ENCODE measurements at regions not wholly inside any gene's neighbourhood (a gene's known extent, or its start where the extent isn't known, plus 50 kb on each side); places are given as distances from the start of the nearest gene placed in this dataset.
"Not testable (repeated sequence)": the region's sequence is repeated elsewhere in the genome, so short reads cannot be mapped to it uniquely, and the experiment has no call there.

GRCh38 chr14:106300951-106301510 lies 774.6 kb downstream of the TMEM121 start:
- DNase-seq, result not testable (repeated sequence)

DNA sequence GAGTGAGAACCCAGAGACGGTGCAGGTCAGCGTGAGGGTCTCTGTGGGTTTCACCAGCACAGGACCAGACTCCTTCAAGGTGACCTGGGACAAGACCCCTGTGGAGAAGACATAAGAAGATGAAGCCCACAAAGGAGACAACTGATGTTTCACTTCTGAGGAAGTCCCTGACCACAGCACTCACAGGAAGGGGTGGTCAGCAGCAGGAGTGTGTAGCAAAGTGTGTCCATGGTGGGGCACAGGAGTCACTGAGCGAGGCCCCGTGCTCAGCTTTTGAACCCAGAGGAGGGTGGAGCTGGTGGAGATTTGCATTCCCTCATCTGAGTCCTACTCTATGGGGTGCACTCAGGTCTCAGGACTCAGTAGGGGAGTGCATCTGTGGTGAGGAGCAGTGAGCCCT lies 775.2 kb downstream of the TMEM121 start:
- DNase-seq, result not testable (repeated sequence)

- no peak for DNase-seq
Measured at GRCh38 chr14:106302661-106303060, 776.3 kb downstream of the TMEM121 start.

- no peak for DNase-seq
Measured at GRCh38 chr14:106304271-106304670, 777.9 kb downstream of the TMEM121 start.

DNA sequence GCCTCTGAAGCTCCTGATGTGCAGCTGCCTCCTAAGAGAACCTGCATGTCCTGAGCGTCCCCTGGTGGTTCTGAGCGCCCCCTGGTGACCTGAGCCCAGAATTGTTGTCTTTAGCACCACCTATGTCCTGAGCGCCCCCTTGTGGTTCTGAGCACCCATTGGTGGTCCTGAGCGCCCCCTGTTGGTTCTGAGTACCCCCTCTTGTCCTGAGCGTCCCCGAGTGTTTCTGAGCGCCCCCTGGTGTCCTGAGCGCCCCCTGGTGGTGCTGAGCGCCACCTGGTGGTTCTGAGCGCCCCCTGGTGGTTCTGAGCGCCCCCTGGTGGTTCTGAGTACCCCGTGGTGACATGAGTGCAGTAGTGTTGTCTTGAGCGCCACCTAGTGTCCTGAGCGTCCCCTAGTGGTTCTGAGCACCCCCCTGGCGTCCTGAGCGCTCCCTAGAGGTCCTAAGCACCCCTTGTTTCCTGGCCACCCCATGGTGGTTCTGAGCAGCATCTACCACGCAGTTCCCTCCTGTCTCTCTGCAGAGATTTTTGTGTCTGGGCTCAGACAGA lies 782.5 kb downstream of the TMEM121 start:
- DNase-seq, result peak; percentile 80 to 91

- DNase-seq, result no peak
Measured at GRCh38 chr14:106309423-106309822, 783.0 kb downstream of the TMEM121 start.

DNA sequence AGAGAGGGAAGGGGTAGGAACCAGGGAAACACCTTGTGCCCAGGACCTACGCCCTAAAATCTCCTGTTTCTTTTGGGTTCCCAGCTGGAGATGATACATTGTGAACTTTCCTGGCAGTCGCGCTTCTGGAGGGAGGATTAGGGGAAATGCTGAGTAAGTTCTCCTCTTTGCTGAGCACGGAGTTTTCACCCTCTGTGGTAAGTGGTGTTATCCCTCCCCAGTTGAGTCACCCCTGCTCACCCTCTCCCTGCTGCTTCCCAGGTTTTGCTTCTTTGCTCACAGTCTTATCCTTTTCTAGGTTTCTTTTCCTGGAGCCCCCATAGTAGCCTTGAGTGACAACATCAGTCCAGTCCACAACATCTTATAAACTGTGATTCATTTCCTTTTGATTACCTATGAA lies 789.1 kb downstream of the TMEM121 start:
- DNase-seq, result no peak

DNA sequence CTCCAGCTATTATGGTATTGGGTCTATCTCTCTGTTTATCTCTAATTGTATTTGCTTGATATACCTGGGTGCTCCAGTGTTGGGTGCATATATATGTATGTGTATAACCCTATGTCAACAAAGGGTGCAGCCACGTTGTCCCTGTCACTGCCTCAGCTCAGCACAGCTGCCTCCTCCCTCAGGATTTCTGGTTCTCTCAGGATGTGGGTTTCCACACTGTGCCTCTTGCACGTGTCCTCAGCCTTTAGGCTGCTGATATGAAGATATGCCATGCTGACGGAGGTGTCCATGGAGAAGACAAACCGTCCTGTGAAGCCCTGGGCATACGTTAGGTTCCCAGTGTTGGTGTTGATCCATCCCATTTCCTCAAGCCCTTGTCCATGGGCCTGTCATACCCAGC lies 791.2 kb downstream of the TMEM121 start:
- DNase-seq, result no peak

- DNase-seq, result no peak
Measured at GRCh38 chr14:106318700-106319099, 792.3 kb downstream of the TMEM121 start.

- DNase-seq, result peak in 1 of 2 experiments; percentile 14
Measured at GRCh38 chr14:106323970-106324369, 797.6 kb downstream of the TMEM121 start.

DNA sequence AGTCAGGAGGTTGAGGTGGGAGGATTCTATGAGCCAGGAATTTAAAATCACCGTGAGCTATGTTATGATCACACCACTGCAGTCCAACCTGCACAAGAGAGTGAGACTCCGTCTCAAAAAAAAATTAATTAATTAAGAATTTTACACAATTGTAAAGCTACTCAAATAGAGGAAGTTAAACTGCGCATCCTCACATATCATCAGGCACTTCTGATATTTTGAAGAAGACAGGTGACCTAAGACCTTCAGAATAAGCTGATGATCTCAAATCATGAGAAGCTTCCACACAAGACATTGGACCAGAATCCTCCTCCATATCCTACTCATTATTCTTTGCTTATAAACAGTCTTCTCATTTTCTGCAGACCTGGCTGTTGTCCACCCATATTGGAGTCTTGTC lies 800.9 kb downstream of the TMEM121 start:
- no peak for DNase-seq

- DNase-seq, result not testable (repeated sequence)
Measured at GRCh38 chr14:106327702-106328353, 801.4 kb downstream of the TMEM121 start.

- DNase-seq, result not testable (repeated sequence)
Measured at GRCh38 chr14:106329243-106329642, 802.9 kb downstream of the TMEM121 start.

DNA sequence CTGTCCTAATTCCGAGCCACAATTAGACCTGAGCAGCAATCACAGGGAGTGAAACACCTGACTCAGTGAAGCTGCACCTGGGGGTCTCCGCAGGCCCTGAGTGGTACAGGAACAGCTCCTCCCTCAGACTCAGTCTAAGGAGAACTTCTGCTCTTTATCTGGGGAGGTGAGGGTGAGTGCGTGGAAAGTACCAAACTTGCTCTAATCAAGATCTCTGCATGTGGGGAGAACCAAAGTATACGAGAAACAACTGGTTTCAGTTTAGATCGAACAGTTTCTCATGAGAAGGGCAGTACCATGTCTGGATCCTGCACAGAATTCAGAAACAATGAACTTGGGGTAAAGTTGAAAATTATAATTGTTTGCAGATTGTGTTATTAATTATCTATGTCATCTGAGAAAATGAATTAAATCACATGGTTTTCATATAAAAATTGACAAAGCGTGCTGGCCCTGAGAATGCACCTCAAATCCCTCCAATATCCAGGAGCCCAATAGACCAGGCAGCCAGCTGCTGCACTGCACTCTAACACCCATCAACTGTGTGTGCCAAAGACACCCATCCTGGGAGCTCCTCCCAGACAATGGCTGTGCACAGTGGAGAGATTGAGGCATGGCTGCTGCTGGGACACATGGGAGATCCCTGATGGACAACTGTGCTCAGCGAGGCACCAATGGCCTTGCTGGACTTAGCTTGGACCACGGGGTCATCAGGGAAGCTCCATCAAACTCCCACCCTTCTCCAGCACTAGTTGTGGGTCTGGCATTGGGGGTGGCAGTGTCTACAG lies 803.8 kb downstream of the TMEM121 start:
- not testable (repeated sequence) for DNase-seq

DNA sequence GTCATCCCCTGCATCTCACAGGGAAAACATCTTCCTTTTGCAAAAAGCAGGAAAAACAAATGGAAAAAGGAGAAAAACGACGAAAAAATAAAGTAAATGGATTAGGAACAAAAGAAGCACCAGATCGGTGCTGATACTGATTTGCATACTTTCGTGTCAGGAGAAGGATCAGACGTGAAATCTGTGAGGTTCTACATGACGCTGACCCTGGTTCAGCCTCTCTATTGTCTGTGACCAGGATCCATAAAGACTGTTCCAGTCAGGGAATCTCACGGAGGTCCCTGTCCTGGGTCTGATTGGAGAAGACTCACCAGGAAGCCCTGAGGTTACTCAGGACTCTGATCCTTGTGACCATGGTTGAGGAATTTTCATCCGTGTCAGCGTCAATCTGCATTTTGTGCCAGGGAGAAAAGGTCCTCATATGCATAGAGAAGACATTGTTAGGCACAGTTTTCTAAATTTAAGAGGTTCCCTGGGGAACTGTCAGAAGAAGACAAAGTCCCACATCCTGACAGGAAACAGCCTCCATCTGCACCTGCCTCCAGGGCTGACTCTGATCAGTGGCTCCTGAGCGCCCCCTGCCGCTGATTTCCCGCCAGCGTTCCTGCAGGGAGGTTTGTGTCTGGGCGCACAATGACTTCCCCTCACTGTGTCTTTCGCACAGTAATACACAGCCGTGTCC lies 808.2 kb downstream of the TMEM121 start:
- not testable (repeated sequence) for DNase-seq

DNA sequence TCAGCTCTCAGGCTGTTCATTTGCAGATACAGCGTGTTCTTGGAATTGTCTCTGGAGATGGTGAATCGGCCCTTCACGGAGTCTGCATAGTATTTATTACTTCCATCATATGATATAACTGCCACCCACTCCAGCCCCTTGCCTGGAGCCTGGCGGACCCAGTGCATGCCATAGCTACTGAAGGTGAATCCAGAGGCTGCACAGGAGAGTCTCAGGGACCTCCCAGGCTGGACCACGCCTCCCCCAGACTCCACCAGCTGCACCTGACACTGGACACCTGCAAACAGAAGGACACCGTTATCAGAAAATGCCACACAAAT lies 808.7 kb downstream of the TMEM121 start:
- DNase-seq, result not testable (repeated sequence)

- not testable (repeated sequence) for DNase-seq
Measured at GRCh38 chr14:106338775-106339174, 812.4 kb downstream of the TMEM121 start.

- DNase-seq, result not testable (repeated sequence)
Measured at GRCh38 chr14:106340658-106341057, 814.3 kb downstream of the TMEM121 start.

GRCh38 chr14:106341161-106341560 lies 814.8 kb downstream of the TMEM121 start:
- DNase-seq, result not testable (repeated sequence)

GRCh38 chr14:106343626-106344025 lies 817.2 kb downstream of the TMEM121 start:
- no peak for DNase-seq

DNA sequence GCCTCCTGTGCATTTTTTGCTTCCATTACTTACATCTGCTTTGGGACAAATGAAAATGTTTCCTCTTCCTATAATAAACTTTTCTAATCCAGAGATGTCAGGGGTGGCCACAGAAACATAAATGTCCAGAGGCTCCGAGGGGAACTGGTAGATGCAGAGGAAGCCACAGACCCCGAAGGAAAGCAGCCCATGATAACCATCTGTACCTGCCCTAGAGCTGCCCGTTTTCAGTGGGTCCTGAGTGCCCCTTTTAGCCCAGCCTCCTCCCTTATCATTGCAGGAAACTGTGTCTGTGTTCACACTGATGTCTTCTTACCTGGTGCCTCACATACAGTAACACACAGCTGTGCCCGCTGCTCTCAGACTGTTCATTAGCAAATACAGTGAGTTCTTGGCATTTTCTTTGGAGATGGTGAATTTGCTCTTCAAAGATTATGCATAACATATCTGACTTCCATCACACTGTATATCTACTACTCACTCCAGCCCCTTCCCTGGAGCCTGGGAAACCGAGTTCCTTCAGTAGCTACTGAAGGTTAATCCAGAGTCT lies 817.8 kb downstream of the TMEM121 start:
- not testable (repeated sequence) for DNase-seq

- not testable (repeated sequence) for DNase-seq
Measured at GRCh38 chr14:106344791-106345479, 818.6 kb downstream of the TMEM121 start.

All from NCI-H1930 (cell line).